Vagina (tissue), 2 donors: ENCODE measurements at regions not wholly inside any gene's neighbourhood (a gene's known extent, or its start where the extent isn't known, plus 50 kb on each side); places are given as distances from the start of the nearest gene placed in this dataset.
"Not testable (repeated sequence)": the region's sequence is repeated elsewhere in the genome, so short reads cannot be mapped to it uniquely, and the experiment has no call there.

Experiments
- DNase-seq, 2 donors: peaks; one replicate each; pipeline ENCODE4 v3.0.0-alpha.2; 2017; ENCODE audit errors: extremely low spot score in 2 of 2
- H3K27ac ChIP-seq: fragments of 200-600 bp; sonication (generic); one replicate; pipeline ENCODE4 v1.5.1; 2019
- H3K27me3 ChIP-seq: fragments of 200-600 bp; sonication (generic); one replicate; pipeline ENCODE4 v1.5.1; 2019
- H3K36me3 ChIP-seq, 2 donors: fragments of 200-600 bp; sonication (generic); one replicate each; pipeline ENCODE4 v1.5.1; 2017 to 2019
- H3K4me1 ChIP-seq: fragments of 200-600 bp; sonication (generic); one replicate; pipeline ENCODE4 v1.5.1; 2019
- H3K4me3 ChIP-seq, 2 donors: fragments of 200-600 bp; sonication (generic); 1 replicate in 1 of 2; 2 replicates in 1 of 2; pipeline ENCODE4 v1.5.1; 2016 to 2019
- H3K9me3 ChIP-seq: fragments of 200-600 bp; sonication (generic); one replicate; pipeline ENCODE4 v1.5.1; 2019
- POLR2A ChIP-seq, 2 donors: fragments of 450-650 bp; IDR thresholded peaks; one replicate each; pipeline ENCODE4 v1.6.1; 2017; ENCODE audit warnings: antibody characterized with exemption in 2 of 2, mild to moderate bottlenecking in 2 of 2, moderate library complexity in 2 of 2
- POLR2AphosphoS5 ChIP-seq, 2 donors: sonication (generic); formaldehyde crosslinking; IDR thresholded peaks; one replicate each; pipeline ENCODE4 v1.9.0; 2017; ENCODE audit warnings: antibody characterized with exemption in 2 of 2, mild to moderate bottlenecking in 2 of 2, low read depth in 1 of 2; ENCODE audit not compliant: insufficient read depth in 1 of 2
- intact Hi-C: fragments of 100-400 bp; cut with DNase I; formaldehyde crosslinking; loops from one replicate; pipeline ENCODE4 v1.15.1; 2023
- TF ChIP-seq, protein P1 (sequence below), 3 experiments: fragments of 450-650 bp in 2 of 3; fragments of 200-600 bp in 1 of 3; sonication (generic) in 1 of 3; IDR thresholded peaks; one replicate each; pipeline ENCODE4 v1.5.1; 2017 to 2019; ENCODE audit warnings: antibody characterized with exemption in 3 of 3, mild to moderate bottlenecking in 2 of 3, moderate library complexity in 2 of 3

DNA sequence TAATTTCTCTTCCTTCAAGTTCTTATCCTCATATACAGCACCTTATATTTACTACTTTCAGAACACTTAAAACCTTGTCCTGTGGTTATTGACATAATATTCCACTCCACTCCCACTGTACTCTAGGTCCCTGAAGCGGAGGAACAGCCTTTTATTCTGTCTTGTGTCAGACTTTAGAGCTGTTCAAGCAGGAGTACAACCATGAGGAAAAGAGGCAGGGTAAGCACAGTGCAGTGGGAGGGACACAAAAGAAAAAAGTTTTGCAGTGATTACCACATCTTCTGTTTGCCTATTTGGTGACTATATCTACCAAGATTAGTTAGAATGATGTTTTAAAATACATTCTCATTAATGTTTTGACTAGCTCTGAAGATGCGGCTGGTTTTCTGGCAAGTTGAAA lies 122.0 kb upstream of the CEP126 start:
- intact Hi-C loops = no loop called here
- TF ChIP-seq, protein P1, sequence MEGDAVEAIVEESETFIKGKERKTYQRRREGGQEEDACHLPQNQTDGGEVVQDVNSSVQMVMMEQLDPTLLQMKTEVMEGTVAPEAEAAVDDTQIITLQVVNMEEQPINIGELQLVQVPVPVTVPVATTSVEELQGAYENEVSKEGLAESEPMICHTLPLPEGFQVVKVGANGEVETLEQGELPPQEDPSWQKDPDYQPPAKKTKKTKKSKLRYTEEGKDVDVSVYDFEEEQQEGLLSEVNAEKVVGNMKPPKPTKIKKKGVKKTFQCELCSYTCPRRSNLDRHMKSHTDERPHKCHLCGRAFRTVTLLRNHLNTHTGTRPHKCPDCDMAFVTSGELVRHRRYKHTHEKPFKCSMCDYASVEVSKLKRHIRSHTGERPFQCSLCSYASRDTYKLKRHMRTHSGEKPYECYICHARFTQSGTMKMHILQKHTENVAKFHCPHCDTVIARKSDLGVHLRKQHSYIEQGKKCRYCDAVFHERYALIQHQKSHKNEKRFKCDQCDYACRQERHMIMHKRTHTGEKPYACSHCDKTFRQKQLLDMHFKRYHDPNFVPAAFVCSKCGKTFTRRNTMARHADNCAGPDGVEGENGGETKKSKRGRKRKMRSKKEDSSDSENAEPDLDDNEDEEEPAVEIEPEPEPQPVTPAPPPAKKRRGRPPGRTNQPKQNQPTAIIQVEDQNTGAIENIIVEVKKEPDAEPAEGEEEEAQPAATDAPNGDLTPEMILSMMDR (IDR thresholded peaks at IDR 0.05) = no peak
- TF ChIP-seq POLR2AphosphoS5 (IDR thresholded peaks at IDR 0.05; ENCODE audit: insufficient read depth in 1 of 2, low read depth in 1 of 2) = no peak
- TF ChIP-seq POLR2A (IDR thresholded peaks at IDR 0.05) = no peak
- no peak overlapping the region for H3K4me3 ChIP-seq
- no peaks in the 10 kb centered on the region for H3K9me3 ChIP-seq
- no peak for DNase-seq
- H3K4me1 ChIP-seq = no peaks in the 10 kb centered on the region
- H3K27ac ChIP-seq = no peak overlapping the region
- no peaks in the 10 kb centered on the region for H3K27me3 ChIP-seq
- no peaks in the 10 kb centered on the region for H3K36me3 ChIP-seq

DNA sequence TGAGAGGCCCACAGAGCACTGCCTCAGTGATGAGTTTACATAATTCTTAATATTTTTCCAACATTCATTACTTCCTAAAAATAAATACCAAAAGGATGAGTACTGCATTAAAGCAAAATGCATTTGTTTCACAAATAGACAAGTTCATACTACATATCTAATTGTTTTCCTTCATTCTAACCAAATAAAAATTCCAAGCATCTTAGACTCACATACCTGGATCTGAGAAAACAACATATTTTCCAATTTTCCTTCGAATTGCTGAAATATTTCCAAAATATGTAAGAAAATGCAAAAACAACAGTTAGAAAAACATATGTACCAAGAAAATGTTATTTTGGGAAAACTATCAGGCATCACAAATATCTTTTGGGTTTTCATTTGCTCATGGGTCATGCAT lies 127.9 kb upstream of the CEP126 start:
- Histone ChIP-seq H3K9me3 (no peaks in the 10 kb centered on the region), H3K4me1 (no peaks in the 10 kb centered on the region), H3K27me3 (no peaks in the 10 kb centered on the region), H3K4me3 (no peak overlapping the region), H3K36me3 (no peaks in the 10 kb centered on the region), H3K27ac (no peak overlapping the region)
- DNase-seq = no peak
- TF ChIP-seq, protein P1 (IDR thresholded peaks at IDR 0.05) = no peak
- TF ChIP-seq POLR2A (IDR thresholded peaks at IDR 0.05) (no peak), POLR2AphosphoS5 (IDR thresholded peaks at IDR 0.05; ENCODE audit: insufficient read depth in 1 of 2, low read depth in 1 of 2) (no peak)
- intact Hi-C loops = no loop called here

DNA sequence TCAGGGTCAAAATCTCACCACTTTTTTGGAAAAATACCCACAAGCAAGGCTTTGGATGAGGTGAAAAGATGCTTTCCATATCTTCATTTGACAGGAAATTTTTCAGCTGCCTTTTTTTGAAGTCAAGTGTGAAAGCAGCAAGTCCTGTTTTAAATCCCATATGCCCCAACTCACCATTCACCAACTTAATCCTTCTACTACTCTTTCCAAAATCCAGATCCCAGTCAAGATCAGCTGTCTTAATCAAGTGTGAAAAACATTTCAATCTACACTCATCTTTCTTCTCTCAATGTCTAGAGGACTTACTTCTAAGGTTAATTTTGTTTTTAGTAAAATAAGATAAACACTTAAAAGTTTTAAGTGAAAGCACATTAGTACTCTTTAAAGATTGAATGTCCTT lies 128.4 kb upstream of the CEP126 start:
- H3K4me3 ChIP-seq = no peak overlapping the region
- TF ChIP-seq POLR2A (IDR thresholded peaks at IDR 0.05) (no peak), POLR2AphosphoS5 (IDR thresholded peaks at IDR 0.05; ENCODE audit: insufficient read depth in 1 of 2, low read depth in 1 of 2) (no peak)
- TF ChIP-seq, protein P1 (IDR thresholded peaks at IDR 0.05) = no peak
- H3K27ac ChIP-seq = no peak overlapping the region
- H3K9me3 ChIP-seq = no peaks in the 10 kb centered on the region
- H3K36me3 ChIP-seq = no peaks in the 10 kb centered on the region
- intact Hi-C loops = no loop called here
- no peak for DNase-seq
- no peaks in the 10 kb centered on the region for H3K27me3 ChIP-seq
- H3K4me1 ChIP-seq = no peaks in the 10 kb centered on the region

DNA sequence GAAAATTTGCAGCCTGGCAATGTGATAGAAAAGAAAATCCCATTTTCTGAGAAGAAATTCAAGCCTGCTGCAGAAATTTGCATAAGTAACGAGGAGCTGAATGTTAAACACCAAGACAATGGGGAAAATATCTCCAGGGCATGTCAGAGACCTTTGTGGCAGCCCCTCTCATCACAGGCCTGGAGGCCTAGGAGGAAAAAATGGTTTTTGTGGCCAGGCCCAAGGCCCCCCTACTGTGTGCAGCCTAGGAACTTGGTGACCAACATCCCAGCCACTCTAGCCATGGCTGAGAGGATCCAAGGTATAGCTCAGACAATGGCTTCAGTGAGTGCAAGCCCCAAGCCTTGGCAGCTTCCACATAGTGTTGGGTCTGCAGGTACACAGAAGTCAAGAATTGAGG lies 135.6 kb upstream of the CEP126 start:
- H3K9me3 ChIP-seq, H3K4me3 ChIP-seq, DNase-seq, intact Hi-C loops, H3K27ac ChIP-seq, H3K27me3 ChIP-seq, H3K36me3 ChIP-seq, H3K4me1 ChIP-seq: not testable (repeated sequence)

DNA sequence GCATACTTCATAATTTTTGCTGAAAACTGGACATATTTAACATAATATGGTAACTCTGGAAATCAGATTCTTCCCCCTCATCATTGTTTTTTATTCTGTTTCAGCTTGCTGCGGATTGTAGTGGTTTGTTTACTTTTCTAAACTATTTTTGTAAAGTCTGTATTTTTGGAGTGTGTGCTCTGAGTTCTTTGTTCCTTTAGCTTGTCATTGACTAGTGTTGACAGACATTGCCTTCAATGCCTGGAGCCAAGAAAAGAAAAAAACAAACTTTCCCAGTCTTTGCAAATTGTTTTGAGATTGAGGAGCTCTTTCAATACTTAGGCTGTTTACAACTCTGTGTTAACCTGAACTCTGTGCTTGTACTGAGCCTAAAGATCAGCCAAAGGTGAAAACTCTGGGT lies 137.3 kb upstream of the CEP126 start:
- Histone ChIP-seq H3K9me3 (no peaks in the 10 kb centered on the region), H3K36me3 (no peaks in the 10 kb centered on the region), H3K27ac (no peak overlapping the region), H3K4me1 (no peaks in the 10 kb centered on the region), H3K4me3 (no peak overlapping the region), H3K27me3 (no peaks in the 10 kb centered on the region)
- TF ChIP-seq POLR2A (IDR thresholded peaks at IDR 0.05) (no peak), POLR2AphosphoS5 (IDR thresholded peaks at IDR 0.05; ENCODE audit: insufficient read depth in 1 of 2, low read depth in 1 of 2) (no peak)
- TF ChIP-seq, protein P1 (IDR thresholded peaks at IDR 0.05) = no peak
- intact Hi-C loops = no loop called here
- no peak for DNase-seq

DNA sequence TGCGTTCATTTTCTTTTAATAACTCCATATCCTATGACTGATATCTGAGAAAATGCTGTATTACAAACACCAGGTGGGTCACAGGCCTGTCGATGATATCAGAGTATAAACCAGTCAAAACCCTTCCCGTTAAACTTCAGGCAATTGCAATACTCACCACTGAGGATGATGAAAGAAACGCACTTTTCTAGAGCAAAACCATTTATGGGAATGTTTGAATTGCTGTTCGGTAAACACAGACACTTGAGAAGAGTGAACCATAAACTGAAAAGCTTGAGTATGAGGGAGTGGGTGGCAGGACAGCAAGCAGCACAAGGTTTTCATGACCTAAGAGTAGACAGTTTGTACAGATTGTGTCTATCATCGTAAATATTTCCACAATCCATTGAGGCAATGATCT lies 139.8 kb upstream of the CEP126 start:
- Histone ChIP-seq H3K27me3 (no peaks in the 10 kb centered on the region), H3K27ac (no peak overlapping the region), H3K36me3 (no peaks in the 10 kb centered on the region), H3K9me3 (no peaks in the 10 kb centered on the region), H3K4me3 (no peak overlapping the region), H3K4me1 (no peaks in the 10 kb centered on the region)
- intact Hi-C loops = no loop called here
- no peak for DNase-seq
- TF ChIP-seq, protein P1 (IDR thresholded peaks at IDR 0.05) = no peak
- TF ChIP-seq POLR2AphosphoS5 (IDR thresholded peaks at IDR 0.05; ENCODE audit: insufficient read depth in 1 of 2, low read depth in 1 of 2) (no peak), POLR2A (IDR thresholded peaks at IDR 0.05) (no peak)
